NT2/D1 (cell line): ENCODE measurements at regions not wholly inside any gene's neighbourhood (a gene's known extent, or its start where the extent isn't known, plus 50 kb on each side); places are given as distances from the start of the nearest gene placed in this dataset.

ENCODE experiments used
- SUZ12 ChIP-seq: IDR thresholded peaks from 2 replicates; pipeline ENCODE4 v1.6.1; 2011; ENCODE audit not compliant: insufficient read length, insufficient read depth; ENCODE audit errors: extremely low read depth
- ZNF274 ChIP-seq: IDR thresholded peaks from 2 replicates; pipeline ENCODE4 v1.6.1; 2011; ENCODE audit warnings: mild to moderate bottlenecking, low read depth, low read length

DNA sequence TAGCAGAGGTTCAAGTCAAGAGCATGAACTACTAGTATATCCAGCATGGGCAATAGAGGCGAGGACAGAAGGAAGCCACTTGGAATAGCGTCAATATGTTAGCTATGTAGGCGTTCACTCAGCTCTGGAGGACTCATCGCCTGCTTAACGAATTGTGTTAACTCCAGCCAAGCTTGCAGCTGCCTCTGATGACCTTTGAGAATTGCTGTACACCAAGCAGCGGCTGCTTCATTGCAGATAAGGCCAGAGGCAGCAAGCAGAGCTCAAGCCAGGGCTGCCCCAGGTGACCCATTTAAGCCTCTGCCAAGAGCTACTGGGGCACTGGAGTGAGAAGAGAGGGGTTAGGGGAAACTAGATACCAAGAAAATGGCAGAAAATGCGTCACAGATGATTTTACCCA lies 160.2 kb upstream of the IGFBP7 start:
- TF ChIP-seq ZNF274 (no peak), SUZ12 (no peak)
